Stimulated activated CD8-positive, alpha-beta memory T cell treated with anti-CD3 and anti-CD28 coated beads, Interleukin-15, amount 100 ng/mL, for 24 hours (primary cell): ENCODE measurements at regions not wholly inside any gene's neighbourhood (a gene's known extent, or its start where the extent isn't known, plus 50 kb on each side); places are given as distances from the start of the nearest gene placed in this dataset.

Experiments
- DNase-seq: peaks from one replicate; pipeline ENCODE4 v3.0.0-alpha.2; 2020; ENCODE audit warnings: low read depth

DNA sequence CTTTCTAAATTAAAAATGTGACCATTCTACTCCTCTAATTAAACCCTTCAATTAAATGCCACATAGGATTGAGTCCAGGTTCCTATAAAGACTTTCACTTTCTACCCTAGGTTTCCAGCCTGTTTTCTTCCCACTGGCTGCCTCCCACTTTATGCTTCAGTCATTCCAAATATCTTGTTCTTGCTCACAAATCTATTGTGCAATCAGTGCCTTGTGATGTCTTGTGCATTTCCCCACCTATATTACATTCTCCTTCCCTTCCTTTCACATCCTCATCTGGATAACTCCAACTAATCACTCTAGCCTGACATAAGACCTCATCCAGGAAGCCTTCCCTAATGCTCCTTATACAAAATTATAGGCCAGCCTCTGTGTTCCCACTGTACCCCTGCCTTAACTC lies 281.7 kb upstream of the LRATD1 start:
- DNase-seq = no peak

DNA sequence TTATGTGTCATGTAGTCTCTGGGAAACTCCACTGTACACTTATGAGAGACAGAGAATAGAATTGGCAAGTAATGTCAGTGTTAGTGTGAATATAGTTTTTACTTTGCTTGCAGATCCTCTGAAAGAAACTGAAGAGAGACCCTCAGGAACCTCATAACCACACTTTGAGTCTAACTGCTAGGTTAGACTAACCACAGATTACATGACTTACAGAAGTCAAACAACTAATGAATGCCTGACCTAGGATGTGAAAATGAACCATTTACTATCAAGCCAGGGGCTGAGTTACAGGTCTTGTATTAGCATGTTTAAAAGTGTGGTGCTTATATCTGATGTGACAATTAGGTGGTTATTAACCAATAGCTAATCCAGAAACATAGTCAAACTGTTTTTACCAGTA lies 280.4 kb upstream of the LRATD1 start:
- DNase-seq = no peak

GRCh38 chr2:14354231-14354630 lies 278.3 kb upstream of the LRATD1 start:
- no peak for DNase-seq

GRCh38 chr2:14355102-14355501 lies 277.4 kb upstream of the LRATD1 start:
- no peak for DNase-seq

GRCh38 chr2:14358339-14358738 lies 274.2 kb upstream of the LRATD1 start:
- DNase-seq = no peak

DNA sequence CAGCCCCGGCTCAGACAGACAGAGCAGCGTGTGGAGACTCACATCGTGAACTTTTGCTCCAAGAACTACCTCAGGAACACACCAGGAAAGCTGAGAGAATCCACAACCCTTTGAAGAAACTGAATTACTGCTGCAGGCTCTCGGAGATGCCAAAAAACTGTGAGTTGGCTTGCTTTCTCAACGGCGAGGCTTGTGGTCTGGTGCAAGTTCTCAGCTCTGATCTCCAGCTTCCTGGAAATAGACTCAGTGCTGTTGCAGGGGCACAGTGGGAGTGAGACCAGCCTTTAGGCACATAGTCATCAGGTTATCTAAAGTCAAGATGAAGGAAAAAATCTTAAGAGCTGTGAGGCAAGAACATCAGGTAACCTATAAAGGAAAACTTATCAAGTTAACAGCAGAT lies 273.7 kb upstream of the LRATD1 start:
- no peak for DNase-seq

DNA sequence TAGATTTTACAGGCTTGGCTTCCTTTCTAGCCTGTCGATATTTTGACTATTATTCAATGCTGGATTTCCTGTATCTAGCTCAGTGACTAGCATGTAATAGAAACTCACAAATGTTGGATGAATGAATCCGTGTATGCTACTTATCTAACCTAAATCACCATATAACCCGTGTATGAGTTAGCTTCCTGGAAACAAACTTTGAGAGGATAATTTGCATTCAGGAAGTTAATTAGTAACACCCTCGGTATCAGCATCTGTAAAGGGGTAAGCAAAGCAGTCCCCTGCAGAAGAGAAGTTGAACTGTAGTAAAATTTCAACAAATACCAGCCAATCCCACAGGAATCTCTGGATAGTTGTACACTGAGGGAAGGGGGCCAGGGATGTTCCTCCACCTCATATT lies 269.4 kb upstream of the LRATD1 start:
- DNase-seq = no peak

DNA sequence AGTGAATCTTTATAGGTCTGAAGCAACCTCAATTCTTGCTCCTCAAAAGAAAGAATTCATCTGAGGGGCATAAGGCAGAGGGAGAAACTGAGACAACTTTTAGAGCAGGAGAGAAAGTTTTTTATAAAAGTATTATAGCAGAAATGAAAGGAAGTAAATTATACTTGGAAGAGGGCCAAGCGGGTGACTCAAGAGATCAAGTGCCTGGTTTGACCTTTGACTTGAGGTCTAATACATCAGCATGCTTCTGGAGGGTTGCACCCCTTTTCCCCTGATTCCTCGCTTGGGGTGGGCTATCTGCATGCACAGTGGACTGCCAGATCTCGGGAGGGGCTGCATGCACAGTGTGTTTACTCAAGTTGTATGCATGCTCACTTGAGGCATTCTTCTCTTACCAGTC lies 268.5 kb upstream of the LRATD1 start:
- no peak for DNase-seq

DNA sequence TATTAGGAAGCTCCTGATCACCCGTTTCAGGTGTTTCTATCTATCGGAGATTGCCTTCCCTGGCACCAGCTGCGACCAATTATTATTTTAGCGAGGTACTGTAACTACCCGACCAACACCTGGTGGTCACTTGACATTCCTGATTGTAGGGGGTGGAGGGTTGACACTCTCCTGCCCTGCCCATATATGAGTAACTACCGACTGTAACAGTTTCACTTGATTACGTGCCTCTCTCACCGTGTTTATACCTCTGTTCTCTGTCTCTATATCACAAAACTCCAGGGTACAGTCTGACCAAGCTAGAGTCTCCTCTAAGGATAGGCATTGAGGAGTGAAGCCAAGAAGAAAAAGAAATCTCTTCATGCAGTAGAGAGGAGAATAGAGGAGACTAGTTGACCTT lies 268.0 kb upstream of the LRATD1 start:
- DNase-seq = no peak

GRCh38 chr2:14385043-14385442 lies 247.5 kb upstream of the LRATD1 start:
- no peak for DNase-seq

DNA sequence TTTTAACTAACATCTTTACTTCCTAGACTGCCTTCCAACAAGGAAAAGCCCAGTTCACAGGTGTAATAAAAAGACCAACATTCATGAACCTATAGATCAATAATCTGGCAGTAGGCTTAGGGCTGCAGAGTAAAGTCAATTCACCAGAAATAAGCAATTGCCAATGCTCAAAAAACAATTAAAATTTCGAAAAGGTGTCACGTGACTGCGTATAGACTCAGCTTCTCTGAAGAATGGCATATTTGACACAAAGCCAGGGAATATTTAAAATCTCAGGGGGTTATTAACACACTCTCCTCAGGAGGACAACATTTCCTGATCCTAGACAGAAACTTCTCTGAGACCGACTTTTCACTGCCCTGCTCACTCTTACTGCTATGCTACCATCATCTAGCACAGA lies 245.2 kb upstream of the LRATD1 start:
- no peak for DNase-seq

GRCh38 chr2:14388724-14389123 lies 243.8 kb upstream of the LRATD1 start:
- no peak for DNase-seq

DNA sequence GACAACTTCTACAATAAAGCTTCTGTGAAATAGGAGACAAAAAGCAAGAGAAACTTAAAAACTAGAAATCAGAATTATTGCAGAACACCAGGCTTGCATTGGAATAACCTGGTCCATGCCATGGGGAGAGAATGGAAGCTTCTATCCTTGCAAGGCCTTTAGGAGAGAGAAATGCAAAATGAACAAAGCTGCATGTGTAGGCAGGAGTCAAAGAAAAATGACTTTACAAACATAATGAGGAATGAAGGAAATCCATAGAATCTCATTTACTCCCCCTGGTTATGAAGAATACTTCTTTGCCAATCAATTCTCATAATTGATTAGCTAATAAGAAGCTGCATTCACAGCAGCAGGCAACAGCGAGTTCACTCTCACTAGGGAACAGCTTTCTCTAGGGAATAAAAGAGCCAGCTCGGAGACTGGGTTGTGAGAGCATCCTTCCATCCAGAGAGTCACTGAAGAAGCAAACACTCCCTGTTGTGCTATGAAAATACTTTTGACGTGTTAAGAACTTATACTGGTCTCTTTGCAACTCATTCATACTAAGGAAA lies 235.9 kb upstream of the LRATD1 start:
- DNase-seq = no peak

DNA sequence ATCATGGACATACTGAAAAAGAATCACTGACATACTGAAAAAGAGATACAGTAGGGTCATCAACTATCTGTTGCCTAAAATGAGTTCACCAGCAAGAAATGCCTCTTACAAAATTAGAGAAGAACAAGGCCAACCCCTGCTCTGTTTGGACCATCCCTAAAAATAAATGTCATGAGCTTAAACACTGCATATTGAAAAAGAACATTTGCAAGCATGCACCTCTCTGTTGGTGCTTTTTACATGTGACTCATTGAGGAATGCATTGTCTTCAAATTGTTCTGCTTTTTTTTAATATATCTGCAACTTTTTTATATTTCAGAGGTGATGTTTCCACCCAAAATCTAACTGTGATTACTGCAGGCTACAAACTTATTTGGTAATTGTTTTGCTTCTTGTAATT lies 233.9 kb upstream of the LRATD1 start:
- DNase-seq = no peak

DNA sequence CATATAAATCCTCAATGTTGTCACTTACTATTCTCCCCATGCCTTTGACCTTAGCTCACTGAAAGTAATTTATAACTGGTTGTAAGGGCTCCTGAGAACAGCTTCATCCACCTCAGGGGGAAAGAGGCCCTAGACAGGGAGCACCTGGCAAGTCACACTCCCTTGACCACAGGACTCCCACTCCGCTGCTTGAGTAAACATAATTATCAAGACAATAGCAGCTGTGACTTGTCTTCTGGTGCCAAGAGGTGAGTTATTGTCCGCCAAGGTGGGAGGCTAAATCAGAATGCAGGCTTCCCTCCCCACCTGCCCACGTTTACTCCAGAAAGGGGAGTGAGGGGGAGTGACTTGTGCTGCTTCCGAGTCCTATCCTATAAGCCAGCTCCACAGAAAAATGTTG lies 230.6 kb upstream of the LRATD1 start:
- DNase-seq = no peak

GRCh38 chr2:14408695-14409094 lies 223.8 kb upstream of the LRATD1 start:
- no peak for DNase-seq

GRCh38 chr2:14417551-14417950 lies 215.0 kb upstream of the LRATD1 start:
- no peak for DNase-seq

GRCh38 chr2:14418115-14418514 lies 214.4 kb upstream of the LRATD1 start:
- no peak for DNase-seq

DNA sequence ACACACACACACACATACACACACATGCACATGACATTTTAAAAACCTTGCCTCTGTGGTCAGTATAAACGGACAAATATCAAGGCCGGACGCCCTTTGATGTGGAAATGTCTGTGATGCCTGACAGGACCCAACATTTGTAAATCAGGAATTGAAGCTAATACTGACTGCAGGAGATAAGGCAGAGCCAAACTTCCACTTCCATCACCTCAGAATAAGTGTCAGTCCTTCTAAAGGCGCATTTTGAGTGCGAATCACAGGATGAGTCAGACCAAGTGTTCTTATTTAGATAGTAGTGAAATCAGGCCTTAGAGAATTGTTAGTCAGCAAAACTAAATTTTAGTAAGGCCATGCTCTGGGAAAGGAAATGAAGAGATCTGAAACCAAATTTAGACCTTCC lies 211.7 kb upstream of the LRATD1 start:
- DNase-seq = no peak

- DNase-seq = no peak
Measured at GRCh38 chr2:14422426-14422825, 210.1 kb upstream of the LRATD1 start.

DNA sequence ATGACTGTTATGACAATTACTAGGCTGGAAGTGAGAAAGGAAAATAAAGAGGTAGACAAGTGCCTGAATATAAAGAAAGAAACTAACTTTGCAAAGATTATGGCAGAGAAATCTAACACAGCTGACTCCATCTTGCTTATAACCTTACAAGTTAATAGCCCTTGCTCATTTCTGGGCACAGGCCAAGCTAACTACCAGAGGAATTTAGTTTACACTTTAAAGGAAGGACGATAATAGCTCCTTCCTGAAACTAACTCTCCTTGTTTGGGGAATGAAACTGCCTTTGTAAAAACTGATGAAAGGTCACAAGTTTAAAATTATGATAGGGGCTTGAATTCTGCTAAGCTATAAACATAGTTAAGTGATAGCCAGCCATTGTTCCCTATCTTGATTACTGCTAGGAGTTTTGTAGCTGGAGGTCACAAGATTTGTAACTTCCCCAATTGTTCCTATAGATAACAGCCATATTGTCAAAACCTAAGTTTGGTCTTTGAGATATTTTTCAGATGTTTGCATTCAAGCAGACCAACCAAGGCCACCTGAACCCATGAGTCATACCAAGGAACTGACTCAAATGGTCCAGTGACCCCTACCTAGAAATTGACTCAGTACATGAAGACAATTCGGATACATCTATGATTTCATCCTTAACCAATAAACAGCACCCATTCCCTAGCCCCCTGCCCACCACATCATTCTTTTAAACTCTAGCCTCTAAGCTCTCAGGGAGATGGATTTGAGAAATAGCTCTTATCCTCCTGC lies 209.2 kb upstream of the LRATD1 start:
- no peak for DNase-seq

DNA sequence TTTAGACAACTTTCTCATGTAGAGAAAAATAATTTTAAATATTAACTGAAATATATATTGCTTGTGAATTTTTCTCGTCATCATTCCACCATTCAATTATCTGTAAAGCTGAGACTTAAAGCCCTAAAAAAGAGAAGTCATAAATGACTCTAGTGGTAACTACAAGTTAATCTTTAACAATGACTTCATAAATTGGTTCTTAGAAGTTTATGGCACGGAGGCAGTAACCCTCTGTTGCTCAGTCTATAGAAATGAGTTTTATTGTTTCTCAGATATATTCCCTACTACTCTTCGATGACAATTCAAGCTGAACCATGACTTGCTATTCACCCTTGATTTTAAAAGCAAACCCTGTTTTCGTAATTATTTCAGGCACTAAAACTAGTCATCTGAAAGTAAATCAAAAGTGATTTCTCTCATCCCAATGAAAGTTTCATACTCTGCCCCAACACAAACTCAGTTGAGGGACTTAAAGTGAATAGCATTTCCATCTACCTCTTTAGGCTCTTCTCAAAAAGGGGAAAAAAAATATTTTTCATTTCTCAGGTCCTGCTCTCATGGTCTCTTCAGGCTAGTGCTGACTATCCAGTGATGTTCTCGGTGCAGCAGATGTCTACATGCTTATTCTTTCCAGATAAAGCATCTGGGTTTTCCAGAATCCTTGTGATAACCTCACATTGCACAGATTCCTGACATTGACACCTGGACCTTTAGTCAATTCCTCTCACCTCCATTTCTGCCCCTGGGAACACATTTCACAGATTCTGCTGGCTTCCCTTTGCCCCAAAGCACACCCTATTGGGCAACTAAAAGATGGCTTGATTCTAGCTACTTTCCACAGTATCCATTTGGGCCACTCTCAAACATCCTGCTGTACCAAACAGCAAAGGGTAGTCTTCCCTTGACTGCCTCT lies 207.8 kb upstream of the LRATD1 start:
- DNase-seq = no peak

- no peak for DNase-seq
Measured at GRCh38 chr2:14425869-14426268, 206.6 kb upstream of the LRATD1 start.
